HAP-1 (cell line): ENCODE measurements at regions not wholly inside any gene's neighbourhood (a gene's known extent, or its start where the extent isn't known, plus 50 kb on each side); places are given as distances from the start of the nearest gene placed in this dataset.

Experiments
- DNase-seq, 2 experiments: peaks; one replicate each; pipeline ENCODE4 v3.0.0-alpha.2; 2016 to 2020; ENCODE audit warnings: low spot score in 2 of 2
- H3K27me3 ChIP-seq: fragments of 250-450 bp; sonication (Bioruptor Pico); 2 replicates; pipeline ENCODE4 v1.5.1; 2020; ENCODE audit warnings: low read depth, mild to moderate bottlenecking, moderate library complexity
- H3K36me3 ChIP-seq: fragments of 250-450 bp; sonication (Bioruptor Pico); replicated peaks from 2 replicates; pipeline ENCODE4 v1.5.1; 2020; ENCODE audit warnings: mild to moderate bottlenecking
- H3K4me1 ChIP-seq: fragments of 250-450 bp; sonication (Bioruptor Pico); 2 replicates; pipeline ENCODE4 v1.5.1; 2020; ENCODE audit warnings: mild to moderate bottlenecking
- H3K4me3 ChIP-seq: fragments of 250-450 bp; sonication (Bioruptor Pico); 2 replicates; pipeline ENCODE4 v1.5.1; 2020; ENCODE audit warnings: mild to moderate bottlenecking, moderate library complexity
- H3K9me3 ChIP-seq: fragments of 250-450 bp; sonication (Bioruptor Pico); 2 replicates; pipeline ENCODE4 v1.5.1; 2020; ENCODE audit warnings: mild to moderate bottlenecking, moderate library complexity
- in situ Hi-C: fragments of 300-500 bp; cut with MboI; formaldehyde crosslinking; loops from 3 replicates; pipeline ENCODE4 v1.14.3; 2020; ENCODE audit warnings: low sequenced_read_pairs, inconsistent platforms, mixed read lengths

DNA sequence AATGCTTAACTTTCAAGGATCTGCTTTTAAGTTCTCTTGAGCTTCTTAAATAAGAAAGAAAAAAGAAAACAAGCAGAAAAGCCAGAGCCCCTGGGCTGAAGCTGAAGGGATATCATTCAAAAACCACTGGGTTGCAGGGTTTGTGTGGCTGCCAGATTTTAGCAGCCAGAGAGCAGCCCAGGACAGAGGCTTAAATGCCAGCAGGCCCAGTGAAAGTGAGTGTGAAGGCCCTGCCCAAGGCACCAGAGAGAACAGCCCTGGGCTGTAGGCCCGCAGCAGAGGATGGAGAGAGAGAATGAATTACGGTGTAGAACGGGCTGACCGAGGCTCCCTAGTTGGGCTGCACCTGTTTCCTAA lies 106.3 kb upstream of the BOC start:
- Histone ChIP-seq H3K9me3 (no peaks in the 10 kb centered on the region), H3K4me3 (no peak overlapping the region), H3K36me3 (no peaks in the 10 kb centered on the region), H3K4me1 (no peaks in the 10 kb centered on the region; the same call in 1 of the 2 replicates), H3K27me3 (no peaks in the 10 kb centered on the region)
- DNase-seq, result no peak
- in situ Hi-C loops, result no loop called here

GRCh38 chr3:113105966-113106660 lies 105.2 kb upstream of the BOC start:
- H3K4me3 ChIP-seq, result no peak overlapping the region
- peaks cover 3% of the 10 kb centered on the region for H3K4me1 ChIP-seq
- no peaks in the 10 kb centered on the region for H3K27me3 ChIP-seq
- no peaks in the 10 kb centered on the region for H3K9me3 ChIP-seq
- in situ Hi-C loops, result no loop called here
- no peak for DNase-seq
- H3K36me3 ChIP-seq, result no peaks in the 10 kb centered on the region

DNA sequence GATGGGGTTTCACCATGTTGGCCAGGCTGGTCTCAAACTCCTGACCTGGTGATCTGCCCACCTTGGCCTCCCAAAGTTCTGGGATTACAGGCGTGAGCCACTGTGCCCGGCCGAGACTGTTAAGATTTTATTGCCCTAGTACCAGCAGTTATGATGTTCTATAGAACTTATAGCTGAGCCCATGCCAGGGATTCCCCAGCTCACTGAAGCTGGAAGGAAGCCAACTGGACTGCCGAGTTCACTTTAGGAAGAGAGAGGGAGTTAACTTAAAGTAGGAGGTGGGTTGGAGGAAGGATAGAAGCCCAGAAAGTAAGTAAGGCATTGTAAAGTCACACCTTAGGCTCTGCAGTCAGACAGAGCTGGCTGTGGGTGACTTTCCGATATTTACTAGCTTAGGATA lies 101.1 kb upstream of the BOC start:
- Histone ChIP-seq H3K27me3 (no peaks in the 10 kb centered on the region), H3K4me3 (no peak overlapping the region), H3K4me1 (peaks cover 37% of the 10 kb centered on the region), H3K9me3 (no peaks in the 10 kb centered on the region), H3K36me3 (no peaks in the 10 kb centered on the region)
- DNase-seq, result no peak
- in situ Hi-C loops, result no loop called here

DNA sequence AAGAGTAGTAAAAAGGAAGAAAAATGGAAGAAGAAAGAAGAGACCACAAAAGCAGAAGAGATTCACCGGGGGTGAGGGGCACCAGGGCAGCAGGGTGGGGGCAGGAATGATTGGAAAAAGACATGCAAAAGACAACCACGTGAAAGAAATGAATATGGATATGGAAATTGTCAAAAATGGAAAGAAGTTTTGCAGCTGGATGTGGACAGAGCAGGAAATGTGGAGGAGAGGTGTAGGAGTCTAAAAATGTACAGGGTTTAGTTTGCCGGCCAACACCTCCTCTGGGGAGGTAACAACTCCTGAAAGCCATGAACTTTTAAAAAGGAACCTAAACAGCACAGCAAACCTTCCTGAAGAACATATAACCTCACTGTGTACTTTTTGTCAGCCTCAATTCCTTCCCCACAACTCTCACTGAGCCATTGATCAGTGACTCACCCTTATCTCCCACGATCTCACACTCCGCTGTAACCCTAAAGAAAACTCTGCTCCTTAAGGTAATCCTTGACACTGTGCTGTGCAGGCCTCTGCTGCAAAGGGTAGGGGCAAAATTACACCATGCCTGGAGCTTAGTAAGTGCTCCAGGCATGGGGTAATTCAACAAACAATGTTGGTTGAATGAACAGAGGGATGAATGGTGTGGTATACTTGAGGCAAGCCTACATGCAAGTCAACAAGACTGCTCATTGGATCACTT lies 100.2 kb upstream of the BOC start:
- Histone ChIP-seq H3K36me3 (no peaks in the 10 kb centered on the region), H3K27me3 (no peaks in the 10 kb centered on the region), H3K4me3 (no peak overlapping the region), H3K4me1 (peaks cover 37% of the 10 kb centered on the region), H3K9me3 (no peaks in the 10 kb centered on the region)
- in situ Hi-C loops, result no loop called here
- peak; percentile 31 to 45 for DNase-seq

DNA sequence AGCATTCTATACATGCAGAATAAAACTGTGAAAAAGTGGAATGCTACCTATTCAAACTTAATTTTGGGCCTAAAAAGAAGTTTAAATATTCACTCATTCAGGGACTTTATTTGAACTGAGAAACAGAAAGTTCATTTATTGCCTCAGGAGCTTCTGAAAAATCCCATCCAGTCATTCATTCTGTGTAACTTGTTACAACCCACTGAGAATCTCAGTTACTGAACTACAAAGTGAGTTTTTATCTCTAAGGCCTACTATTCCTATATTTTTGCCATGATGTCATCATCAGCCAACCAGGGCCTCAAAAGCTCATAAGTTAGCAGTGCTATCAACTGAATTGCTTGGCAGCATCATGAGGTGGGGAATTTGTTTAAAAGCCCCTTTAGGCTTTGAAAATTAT lies 98.0 kb upstream of the BOC start:
- DNase-seq, result peak in 1 of 2 experiments; percentile 90
- Histone ChIP-seq H3K4me3 (no peak overlapping the region), H3K9me3 (no peaks in the 10 kb centered on the region)

DNA sequence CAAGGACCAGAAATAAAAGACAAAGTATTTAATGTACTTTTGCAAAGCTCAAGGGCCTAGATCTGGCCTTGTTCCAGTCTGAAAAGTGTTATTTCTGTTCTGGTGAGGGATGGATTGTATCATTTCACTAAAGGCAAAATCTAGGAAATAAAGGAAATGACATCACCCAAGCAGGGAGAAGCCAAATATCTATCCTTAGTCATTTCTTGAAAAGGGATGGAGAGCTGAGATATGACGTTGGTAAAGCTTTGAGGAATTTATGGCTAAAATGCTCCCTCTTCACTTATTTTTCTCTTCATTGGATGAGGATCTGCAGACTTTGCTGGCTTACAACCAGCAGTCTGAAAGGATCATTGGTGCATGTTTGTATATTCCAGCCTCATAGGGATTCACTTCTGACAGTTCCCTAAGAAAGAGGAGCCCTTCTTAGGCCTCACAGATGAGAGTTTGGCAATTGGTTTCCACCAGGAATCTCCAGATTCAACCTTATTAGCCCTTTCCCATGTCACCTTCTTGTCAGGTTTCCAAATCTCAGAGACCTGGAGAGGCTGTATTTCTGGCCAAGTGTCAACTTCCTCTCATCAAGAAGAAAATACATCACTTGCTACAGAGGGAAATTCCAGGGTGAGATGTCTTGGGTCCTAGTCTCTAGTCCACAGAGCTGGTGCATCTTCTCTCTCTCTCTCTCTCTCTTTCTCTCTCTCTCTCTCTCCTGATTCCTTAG lies 93.7 kb upstream of the BOC start:
- no peak for DNase-seq
- in situ Hi-C loops, result no loop called here
- Histone ChIP-seq H3K9me3 (no peaks in the 10 kb centered on the region), H3K4me3 (no peak overlapping the region), H3K36me3 (no peaks in the 10 kb centered on the region), H3K4me1 (peaks cover 23% of the 10 kb centered on the region), H3K27me3 (no peaks in the 10 kb centered on the region)

More for the DNA sequence above, 98.0 kb upstream of the BOC start:
- no peaks in the 10 kb centered on the region for H3K36me3 ChIP-seq
- H3K27me3 ChIP-seq, result no peaks in the 10 kb centered on the region
- in situ Hi-C loops, result no loop called here
- H3K4me1 ChIP-seq, result peaks cover 37% of the 10 kb centered on the region

GRCh38 chr3:113118336-113118735 lies 93.0 kb upstream of the BOC start:
- Histone ChIP-seq H3K4me1 (peaks cover 16% of the 10 kb centered on the region), H3K27me3 (no peaks in the 10 kb centered on the region), H3K4me3 (no peak overlapping the region), H3K36me3 (no peaks in the 10 kb centered on the region), H3K9me3 (no peaks in the 10 kb centered on the region)
- in situ Hi-C loops, result no loop called here
- DNase-seq, result no peak

- H3K4me1 ChIP-seq, result peaks cover 7% of the 10 kb centered on the region; the same call in 1 of the 2 replicates
- DNase-seq, result no peak
- H3K36me3 ChIP-seq, result no peaks in the 10 kb centered on the region
- no peaks in the 10 kb centered on the region for H3K9me3 ChIP-seq
- no peak overlapping the region for H3K4me3 ChIP-seq
- in situ Hi-C loops, result no loop called here
- no peaks in the 10 kb centered on the region for H3K27me3 ChIP-seq
Measured at GRCh38 chr3:113124256-113124830, 87.0 kb upstream of the BOC start.

DNA sequence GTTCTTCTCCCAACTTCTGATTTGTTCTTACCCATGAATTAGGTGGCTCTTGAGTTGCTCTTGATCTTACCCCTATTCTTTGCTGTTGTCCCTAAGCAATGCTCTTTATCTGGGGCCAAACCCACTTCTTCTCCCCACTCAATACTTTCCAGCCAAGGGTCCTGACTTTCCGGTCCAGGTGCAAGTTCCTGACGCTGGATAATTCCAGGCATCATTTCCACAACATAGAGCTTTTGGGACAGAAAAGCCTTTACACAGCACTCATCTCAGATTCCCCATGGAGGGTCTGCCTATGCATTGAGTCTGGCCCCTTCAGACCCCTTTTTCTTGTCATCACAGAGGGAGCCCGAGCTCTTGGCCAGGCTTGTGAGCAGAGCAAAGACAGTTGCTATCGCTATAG lies 85.4 kb upstream of the BOC start:
- in situ Hi-C loops, result no loop called here
- no peaks in the 10 kb centered on the region for H3K36me3 ChIP-seq
- H3K27me3 ChIP-seq, result no peaks in the 10 kb centered on the region
- H3K4me3 ChIP-seq, result no peak overlapping the region
- no peaks in the 10 kb centered on the region for H3K9me3 ChIP-seq
- peaks cover 7% of the 10 kb centered on the region; the same call in 1 of the 2 replicates for H3K4me1 ChIP-seq
- DNase-seq, result no peak

DNA sequence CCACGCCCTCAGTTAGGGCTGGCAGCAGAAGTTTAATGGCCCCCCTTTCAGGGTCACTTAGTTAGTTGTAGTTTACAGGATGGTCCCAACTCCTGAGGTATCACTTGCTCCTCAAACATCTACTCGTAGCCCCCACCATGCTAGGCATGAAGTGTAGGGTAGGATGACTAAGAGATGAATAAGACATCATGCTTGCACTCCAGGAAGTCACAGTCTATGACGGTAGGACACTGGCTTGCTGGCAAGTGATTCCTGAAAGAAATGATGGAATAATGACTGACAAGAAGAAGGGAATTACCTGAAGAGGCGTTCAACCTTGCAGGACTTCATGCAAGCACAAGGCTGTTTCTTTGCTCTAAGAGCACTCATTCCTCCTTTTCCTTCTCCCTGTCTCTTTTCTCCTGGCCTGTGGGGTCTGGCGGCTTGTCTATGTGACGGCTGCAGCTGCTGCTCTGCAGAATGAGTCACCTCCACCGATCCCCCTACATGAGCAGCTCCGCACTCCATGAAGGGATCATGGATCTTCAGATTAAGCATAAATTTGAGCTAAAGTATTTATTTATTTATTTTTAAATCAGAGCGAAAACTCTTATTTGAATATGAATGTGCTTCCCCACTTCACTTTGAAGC lies 82.9 kb upstream of the BOC start:
- no peaks in the 10 kb centered on the region for H3K27me3 ChIP-seq
- in situ Hi-C loops, result no loop called here
- no peak overlapping the region for H3K4me3 ChIP-seq
- H3K9me3 ChIP-seq, result no peaks in the 10 kb centered on the region
- DNase-seq, result no peak
- H3K36me3 ChIP-seq, result no peaks in the 10 kb centered on the region
- H3K4me1 ChIP-seq, result peaks cover 3% of the 10 kb centered on the region; the same call in 1 of the 2 replicates

GRCh38 chr3:113129168-113129567 lies 82.2 kb upstream of the BOC start:
- Histone ChIP-seq H3K4me1 (peaks cover 3% of the 10 kb centered on the region; the same call in 1 of the 2 replicates), H3K27me3 (no peaks in the 10 kb centered on the region)
- in situ Hi-C loops, result no loop called here

DNA sequence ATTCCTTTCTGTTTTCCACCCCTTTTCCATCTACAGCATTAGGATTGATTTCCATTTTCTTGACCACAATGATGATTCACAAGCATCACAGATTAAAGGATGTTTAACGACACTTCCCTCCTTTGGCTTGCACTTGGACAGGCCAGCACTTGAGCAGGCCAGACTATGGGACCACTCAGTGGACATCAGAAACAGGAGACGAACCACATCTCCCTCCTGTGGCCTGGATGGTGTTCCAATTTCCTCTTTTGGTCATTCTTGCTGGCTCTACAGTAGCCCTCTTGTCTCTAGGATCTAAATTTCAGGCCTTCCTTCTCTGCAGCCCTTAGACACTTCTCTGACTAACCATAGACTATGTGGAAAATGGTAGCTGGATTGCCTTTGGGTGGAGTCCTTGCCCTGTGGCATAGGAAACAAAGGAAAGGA lies 78.8 kb upstream of the BOC start:
- in situ Hi-C loops, result loop anchor here (10.0 kb wide), 1 partner anchor 152 kb away; no protein-coding TSS in a partner anchor
- no peak overlapping the region for H3K4me3 ChIP-seq
- DNase-seq, result no peak
- H3K36me3 ChIP-seq, result no peaks in the 10 kb centered on the region
- no peaks in the 10 kb centered on the region for H3K27me3 ChIP-seq
- no peaks in the 10 kb centered on the region for H3K9me3 ChIP-seq
- H3K4me1 ChIP-seq, result peaks cover 15% of the 10 kb centered on the region

More at GRCh38 chr3:113129168-113129567, 82.2 kb upstream of the BOC start:
- H3K4me3 ChIP-seq, result no peak overlapping the region
- H3K9me3 ChIP-seq, result no peaks in the 10 kb centered on the region
- no peaks in the 10 kb centered on the region for H3K36me3 ChIP-seq
- no peak for DNase-seq

DNA sequence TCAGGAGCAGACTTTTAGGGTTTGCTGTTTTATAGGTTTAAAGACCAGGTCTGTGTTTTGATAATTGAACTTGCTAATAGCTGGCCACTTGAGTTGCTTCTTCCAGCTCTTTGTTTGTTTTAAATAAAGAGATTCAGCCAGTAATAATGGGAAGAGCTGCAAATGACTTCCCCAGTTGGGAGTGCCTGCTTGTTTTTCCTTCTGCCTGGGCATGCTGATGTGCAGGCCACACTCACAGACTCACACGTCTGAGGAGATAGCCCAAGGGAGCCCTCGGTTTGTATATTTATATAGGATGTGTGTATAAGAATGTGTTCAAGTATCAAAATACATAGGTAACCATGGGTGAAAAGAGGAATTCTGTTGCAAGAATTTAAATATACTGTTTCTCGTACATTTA lies 78.2 kb upstream of the BOC start:
- DNase-seq, result no peak
- no peaks in the 10 kb centered on the region for H3K9me3 ChIP-seq
- peaks cover 13% of the 10 kb centered on the region for H3K4me1 ChIP-seq
- H3K27me3 ChIP-seq, result no peaks in the 10 kb centered on the region
- in situ Hi-C loops, result loop anchor here (10.0 kb wide), 1 partner anchor 152 kb away; no protein-coding TSS in a partner anchor
- H3K36me3 ChIP-seq, result no peaks in the 10 kb centered on the region
- no peak overlapping the region for H3K4me3 ChIP-seq
